Activated T-helper 2 cell treated with anti-CD3 and anti-CD28 coated beads, Interferon-gamma antibody, Interleukin-2, Interleukin-4, amounts not matched to agents 10 μg/mL and 5 μg/mL and 100 μg/mL, durations not matched to agents 14 hours and 24 hours and 36 hours (primary cell): ENCODE measurements at regions not wholly inside any gene's neighbourhood (a gene's known extent, or its start where the extent isn't known, plus 50 kb on each side); places are given as distances from the start of the nearest gene placed in this dataset.
"Not testable (repeated sequence)": the region's sequence is repeated elsewhere in the genome, so short reads cannot be mapped to it uniquely, and the experiment has no call there.

Experiments used
- DNase-seq: peaks from one replicate; pipeline ENCODE4 v3.0.0; 2021; ENCODE audit warnings: low spot score
- H3K27ac Mint-ChIP-seq: one replicate; pipeline ENCODE4 v1.8.0; 2021; ENCODE audit warnings: mixed read lengths
- H3K27me3 Mint-ChIP-seq: one replicate; pipeline ENCODE4 v1.8.0; 2021; ENCODE audit warnings: low read depth, mixed read lengths
- H3K36me3 Mint-ChIP-seq: one replicate; pipeline ENCODE4 v1.8.0; 2021; ENCODE audit warnings: low read depth, mixed read lengths
- H3K4me1 Mint-ChIP-seq: one replicate; pipeline ENCODE4 v1.8.0; 2021; ENCODE audit warnings: low read depth, mixed read lengths
- H3K4me3 Mint-ChIP-seq: one replicate; pipeline ENCODE4 v1.8.0; 2021; ENCODE audit warnings: low read depth, mild to moderate bottlenecking, moderate library complexity, mixed read lengths
- H3K9me3 Mint-ChIP-seq: one replicate; pipeline ENCODE4 v1.8.0; 2021; ENCODE audit warnings: mixed read lengths
- intact Hi-C: fragments of 100-400 bp; cut with micrococcal nuclease; formaldehyde crosslinking; loops from one replicate; pipeline ENCODE4 v1.15.1; 2023

DNA sequence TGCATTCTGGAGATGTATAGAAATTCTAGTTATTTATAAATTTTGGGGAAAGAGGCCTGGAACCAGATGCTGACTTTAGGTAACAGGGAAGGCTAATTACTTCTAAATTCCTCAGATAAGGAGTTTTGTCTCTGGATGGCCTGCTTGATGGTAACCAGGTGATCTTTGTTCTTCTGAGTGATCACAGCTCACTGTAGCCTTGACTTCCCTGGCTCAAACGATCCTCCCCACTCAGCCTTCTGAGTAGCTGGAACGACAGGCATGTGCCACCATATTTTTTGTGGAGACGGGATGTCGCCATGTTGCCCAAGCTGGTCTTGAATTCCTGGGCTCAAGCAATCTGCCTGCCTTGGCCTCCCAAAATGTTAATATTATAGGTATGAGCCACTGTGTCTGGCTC is 54.4 kb upstream of the MSH6 start:
- no peaks in the 10 kb centered on the region for H3K27me3 Mint-ChIP-seq
- no peak overlapping the region for H3K27ac Mint-ChIP-seq
- no peak for DNase-seq
- no peak overlapping the region for H3K4me3 Mint-ChIP-seq
- no peaks in the 10 kb centered on the region for H3K9me3 Mint-ChIP-seq
- intact Hi-C loops, result no loop called here
- no peaks in the 10 kb centered on the region for H3K36me3 Mint-ChIP-seq
- no peaks in the 10 kb centered on the region for H3K4me1 Mint-ChIP-seq

DNA sequence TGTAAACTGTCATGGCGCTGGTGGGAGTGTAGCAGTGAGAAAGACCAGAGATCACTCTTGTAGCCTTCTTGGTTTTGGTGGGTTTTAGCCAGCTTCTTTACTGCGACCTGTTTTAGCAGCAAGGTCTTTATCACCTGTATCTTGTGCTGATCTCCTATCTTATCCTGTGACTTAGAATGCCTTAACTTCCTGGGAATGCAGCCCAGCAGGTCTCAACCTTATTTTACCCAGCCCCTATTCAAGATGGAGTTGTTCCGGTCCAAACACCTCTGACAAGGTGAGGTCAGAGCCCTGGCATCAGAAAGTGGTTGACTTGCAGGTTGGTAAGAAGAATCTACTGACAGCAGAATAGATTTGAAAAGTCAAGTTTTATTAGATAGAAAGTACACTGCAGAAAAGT is 55.0 kb upstream of the MSH6 start:
- Mint-ChIP-seq H3K27me3 (no peaks in the 10 kb centered on the region), H3K36me3 (no peaks in the 10 kb centered on the region), H3K4me1 (no peaks in the 10 kb centered on the region), H3K9me3 (no peaks in the 10 kb centered on the region), H3K27ac (no peak overlapping the region), H3K4me3 (no peak overlapping the region)
- no peak for DNase-seq
- intact Hi-C loops, result no loop called here

DNA sequence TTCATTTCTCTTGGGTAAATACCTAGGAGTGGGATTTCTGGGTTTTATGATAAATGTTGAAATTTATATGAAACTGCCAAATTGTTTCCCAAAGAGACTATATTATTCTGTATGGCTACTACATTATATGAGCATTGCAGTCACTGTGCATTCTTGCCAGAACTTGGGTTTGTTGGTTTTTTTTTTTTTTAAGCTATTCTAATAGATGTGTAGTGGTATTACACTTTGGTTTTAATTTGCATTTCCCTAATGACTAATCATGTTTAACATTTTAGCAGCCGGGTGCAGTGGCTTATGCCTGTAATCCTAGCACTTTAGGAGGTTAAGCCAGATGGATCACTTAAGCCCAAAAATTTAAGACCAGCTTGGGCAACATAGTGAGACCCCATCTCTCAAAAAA is 56.0 kb upstream of the MSH6 start:
- DNase-seq, H3K36me3 Mint-ChIP-seq, H3K4me3 Mint-ChIP-seq, H3K27me3 Mint-ChIP-seq, intact Hi-C loops, H3K9me3 Mint-ChIP-seq, H3K4me1 Mint-ChIP-seq, H3K27ac Mint-ChIP-seq: not testable (repeated sequence)

DNA sequence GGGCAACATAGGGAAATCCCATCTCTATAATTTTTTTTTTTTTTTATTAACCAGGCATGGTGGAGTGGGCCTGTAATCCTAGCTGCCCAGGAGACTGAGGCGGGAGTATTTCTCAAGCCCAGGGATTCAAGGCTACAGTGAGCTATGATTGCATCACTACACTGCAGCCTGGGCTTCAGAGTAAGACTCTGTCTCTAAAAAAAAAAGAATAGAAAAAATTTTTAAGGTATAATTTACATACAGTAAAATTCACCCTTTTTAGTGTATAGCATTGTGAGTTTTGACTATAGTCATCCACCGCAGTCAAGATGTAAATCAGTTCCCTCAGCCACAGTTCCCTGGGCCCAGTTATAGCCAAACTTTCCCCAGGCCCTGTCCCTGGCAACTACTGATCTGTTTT is 57.1 kb upstream of the MSH6 start:
- no peaks in the 10 kb centered on the region for H3K9me3 Mint-ChIP-seq
- intact Hi-C loops, result no loop called here
- no peak overlapping the region for H3K27ac Mint-ChIP-seq
- no peaks in the 10 kb centered on the region for H3K36me3 Mint-ChIP-seq
- no peak for DNase-seq
- H3K4me3 Mint-ChIP-seq, result no peak overlapping the region
- no peaks in the 10 kb centered on the region for H3K27me3 Mint-ChIP-seq
- no peaks in the 10 kb centered on the region for H3K4me1 Mint-ChIP-seq

DNA sequence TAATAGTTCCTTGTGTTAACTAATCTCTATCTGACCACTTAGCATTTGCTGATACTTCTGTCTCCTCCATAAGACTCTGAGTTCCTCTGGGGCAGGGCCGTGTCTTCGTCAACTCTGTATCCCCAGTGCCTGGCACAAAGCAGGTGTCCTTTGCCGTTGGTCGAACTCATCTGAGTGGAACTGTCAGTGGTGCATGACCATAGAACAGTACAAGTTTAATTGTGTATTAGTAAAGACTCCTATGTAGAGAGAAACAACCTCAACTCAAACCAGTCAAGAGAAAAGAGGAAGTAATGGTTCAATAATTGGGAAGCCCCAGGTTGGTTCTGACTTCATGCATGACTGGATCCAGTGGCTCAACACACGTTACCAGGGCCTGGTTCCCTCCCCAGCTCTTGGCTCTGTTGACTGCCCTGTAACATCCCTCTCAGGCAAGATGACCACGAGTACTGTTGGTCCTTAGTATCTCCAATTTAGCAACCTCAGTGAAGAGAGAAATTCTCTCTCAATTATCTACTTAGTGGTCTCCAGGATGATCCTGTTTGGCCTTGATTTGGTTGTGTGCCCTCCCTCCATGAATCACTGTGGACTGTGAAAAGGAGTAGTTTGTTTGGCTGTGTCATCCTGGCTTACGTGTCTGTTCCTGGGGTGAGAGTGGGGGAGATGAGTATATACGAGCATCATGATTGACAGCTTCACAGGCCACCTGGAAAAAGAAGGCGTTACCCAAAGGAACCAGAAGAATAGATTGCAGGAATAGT is 58.5 kb upstream of the MSH6 start:
- Mint-ChIP-seq H3K27me3 (no peaks in the 10 kb centered on the region), H3K27ac (no peak overlapping the region), H3K4me3 (no peak overlapping the region), H3K9me3 (no peaks in the 10 kb centered on the region), H3K36me3 (no peaks in the 10 kb centered on the region), H3K4me1 (no peaks in the 10 kb centered on the region)
- intact Hi-C loops, result no loop called here
- no peak for DNase-seq

DNA sequence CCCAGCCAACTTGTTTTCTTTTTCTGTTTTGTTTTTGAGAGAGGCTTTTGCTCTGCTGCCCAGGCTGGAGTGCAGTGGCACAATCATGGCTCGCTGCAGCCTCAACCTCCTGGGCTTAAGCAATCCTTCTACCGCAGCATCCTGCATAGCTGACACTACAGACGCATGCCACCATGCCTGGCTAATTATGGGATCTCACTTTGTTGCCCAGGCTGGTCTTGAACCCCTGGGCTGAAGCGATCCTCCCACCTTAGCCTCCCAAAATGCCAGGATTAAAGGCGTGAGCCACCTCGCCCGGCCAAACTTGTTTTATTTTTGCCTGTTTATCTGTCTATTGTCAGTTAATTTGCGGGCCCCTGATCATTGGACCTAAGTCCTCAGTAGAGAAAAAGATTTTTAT is 61.6 kb upstream of the MSH6 start:
- no peak for DNase-seq
- Mint-ChIP-seq H3K9me3 (no peaks in the 10 kb centered on the region), H3K27ac (no peak overlapping the region), H3K36me3 (no peaks in the 10 kb centered on the region), H3K4me3 (no peak overlapping the region), H3K27me3 (no peaks in the 10 kb centered on the region), H3K4me1 (no peaks in the 10 kb centered on the region)
- intact Hi-C loops, result no loop called here

DNA sequence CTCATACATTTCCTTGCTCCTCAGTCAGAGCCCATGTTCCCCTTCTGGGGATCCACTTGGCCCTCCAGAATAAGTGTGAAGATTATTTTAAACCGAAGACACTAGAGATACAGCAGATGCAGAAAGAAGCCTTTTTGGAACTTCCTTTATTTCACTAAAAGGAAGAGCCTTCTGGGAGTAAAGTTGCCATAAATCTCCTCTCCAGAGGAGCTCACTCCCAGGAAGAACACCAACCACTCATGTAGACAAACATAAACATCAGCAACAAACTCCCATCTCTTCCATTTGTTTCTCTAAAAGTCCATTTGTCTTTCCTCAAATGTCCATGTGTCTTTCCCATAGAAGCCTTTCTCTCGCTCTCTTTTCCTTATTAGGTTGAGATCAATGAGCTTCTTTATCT is 62.4 kb upstream of the MSH6 start:
- no peak for DNase-seq
- H3K9me3 Mint-ChIP-seq, result no peaks in the 10 kb centered on the region
- intact Hi-C loops, result no loop called here
- no peaks in the 10 kb centered on the region for H3K4me1 Mint-ChIP-seq
- H3K4me3 Mint-ChIP-seq, result no peak overlapping the region
- H3K27ac Mint-ChIP-seq, result no peak overlapping the region
- no peaks in the 10 kb centered on the region for H3K27me3 Mint-ChIP-seq
- H3K36me3 Mint-ChIP-seq, result no peaks in the 10 kb centered on the region

DNA sequence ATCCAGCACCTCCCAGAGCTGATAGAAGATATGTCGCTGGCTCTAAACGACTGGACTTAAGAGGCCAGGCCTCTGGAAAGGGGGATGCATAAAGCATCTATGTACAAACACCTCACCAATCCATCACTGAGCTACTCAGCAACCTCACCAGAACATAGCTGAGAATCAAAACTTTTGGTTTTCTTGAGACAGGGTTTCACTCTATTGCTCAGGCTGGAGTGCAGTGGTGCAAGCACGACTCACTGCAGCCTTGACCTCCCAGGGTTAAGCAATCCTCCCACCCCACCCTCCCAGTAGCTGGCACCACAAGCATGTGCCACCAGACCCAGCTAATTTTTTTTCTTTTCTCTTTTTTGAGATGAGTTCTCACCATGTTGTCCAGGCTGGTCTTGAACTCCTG is 62.9 kb upstream of the MSH6 start:
- intact Hi-C loops, result no loop called here
- Mint-ChIP-seq H3K4me3 (no peak overlapping the region), H3K36me3 (no peaks in the 10 kb centered on the region), H3K27me3 (no peaks in the 10 kb centered on the region), H3K27ac (no peak overlapping the region), H3K9me3 (no peaks in the 10 kb centered on the region), H3K4me1 (no peaks in the 10 kb centered on the region)
- no peak for DNase-seq

DNA sequence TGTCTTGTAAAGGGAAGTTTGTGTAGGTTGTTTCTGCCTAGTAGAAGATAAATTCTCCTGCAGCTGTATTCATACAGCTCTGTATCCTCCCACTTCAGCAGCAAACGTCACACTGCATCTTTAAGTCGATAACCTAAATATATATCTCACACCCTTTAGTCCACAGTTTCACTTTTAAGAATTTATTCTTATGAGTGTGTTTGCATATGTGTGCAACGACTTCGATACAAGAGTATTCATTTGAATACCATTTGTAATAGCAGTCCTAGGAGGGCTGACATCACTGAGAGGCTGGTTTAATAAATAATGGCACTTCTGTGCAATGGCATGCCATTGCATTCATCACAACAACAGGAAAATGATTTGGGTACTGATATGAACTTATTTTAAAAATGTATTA is 63.8 kb upstream of the MSH6 start:
- Mint-ChIP-seq H3K4me3 (no peak overlapping the region), H3K27ac (no peak overlapping the region), H3K27me3 (no peaks in the 10 kb centered on the region), H3K4me1 (no peaks in the 10 kb centered on the region), H3K36me3 (no peaks in the 10 kb centered on the region), H3K9me3 (no peaks in the 10 kb centered on the region)
- intact Hi-C loops, result loop anchor here (10.0 kb wide), 1 partner anchor 46 kb away; no protein-coding TSS in a partner anchor
- DNase-seq, result no peak

DNA sequence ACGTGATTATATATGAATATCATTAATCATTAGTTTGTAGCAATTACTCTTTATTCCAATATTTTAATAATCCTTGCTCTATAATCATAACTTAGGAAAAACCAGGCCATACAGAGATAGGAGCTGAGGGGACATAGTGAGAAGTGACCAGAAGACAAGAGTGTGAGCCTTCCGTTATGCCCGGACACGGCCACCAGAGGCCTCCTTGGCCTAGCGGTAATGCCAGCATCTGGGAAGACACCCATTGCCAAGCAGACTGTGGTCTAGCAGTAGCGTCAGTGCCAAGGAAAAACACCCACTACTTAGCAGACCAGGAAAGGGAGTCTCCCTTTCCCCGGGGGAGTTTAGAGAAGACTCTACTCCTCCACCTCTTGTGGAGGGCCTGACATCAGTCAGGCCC is 66.6 kb upstream of the MSH6 start:
- not testable (repeated sequence) for H3K27me3 Mint-ChIP-seq, H3K27ac Mint-ChIP-seq, DNase-seq, H3K4me3 Mint-ChIP-seq, H3K9me3 Mint-ChIP-seq, H3K36me3 Mint-ChIP-seq, H3K4me1 Mint-ChIP-seq
- intact Hi-C loops, result loop anchor here (10.0 kb wide), 1 partner anchor 48 kb away; no protein-coding TSS in a partner anchor

DNA sequence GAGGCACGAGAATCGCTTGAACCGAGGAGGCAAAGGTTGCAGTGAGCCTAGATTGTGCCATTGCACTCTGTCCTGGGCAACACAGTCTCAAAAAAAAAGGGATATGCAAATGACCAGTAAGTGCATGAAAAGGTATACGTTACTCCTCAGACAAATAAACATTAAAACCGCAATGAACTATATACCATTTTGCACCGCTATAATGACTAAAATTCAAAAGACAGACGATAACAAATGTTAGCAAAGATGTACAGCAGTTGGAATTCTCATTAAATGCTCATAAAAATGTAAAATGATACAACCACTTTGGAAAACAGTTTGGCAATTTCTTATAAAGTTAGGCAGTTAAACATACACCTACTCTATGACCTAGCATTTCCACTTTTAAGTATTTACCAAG is 67.4 kb upstream of the MSH6 start:
- Mint-ChIP-seq H3K27me3 (no peaks in the 10 kb centered on the region), H3K36me3 (no peaks in the 10 kb centered on the region), H3K9me3 (no peaks in the 10 kb centered on the region), H3K27ac (no peak overlapping the region), H3K4me1 (no peaks in the 10 kb centered on the region), H3K4me3 (no peak overlapping the region)
- DNase-seq, result no peak
- intact Hi-C loops, result loop anchor here (10.0 kb wide), 1 partner anchor 49 kb away; no protein-coding TSS in a partner anchor

GRCh38 chr2:47708801-47709499 is 74.0 kb upstream of the MSH6 start:
- intact Hi-C loops, result no loop called here
- H3K4me1 Mint-ChIP-seq, result no peaks in the 10 kb centered on the region
- DNase-seq, result no peak
- no peak overlapping the region for H3K27ac Mint-ChIP-seq
- no peaks in the 10 kb centered on the region for H3K36me3 Mint-ChIP-seq
- no peak overlapping the region for H3K4me3 Mint-ChIP-seq
- no peaks in the 10 kb centered on the region for H3K27me3 Mint-ChIP-seq
- no peaks in the 10 kb centered on the region for H3K9me3 Mint-ChIP-seq

DNA sequence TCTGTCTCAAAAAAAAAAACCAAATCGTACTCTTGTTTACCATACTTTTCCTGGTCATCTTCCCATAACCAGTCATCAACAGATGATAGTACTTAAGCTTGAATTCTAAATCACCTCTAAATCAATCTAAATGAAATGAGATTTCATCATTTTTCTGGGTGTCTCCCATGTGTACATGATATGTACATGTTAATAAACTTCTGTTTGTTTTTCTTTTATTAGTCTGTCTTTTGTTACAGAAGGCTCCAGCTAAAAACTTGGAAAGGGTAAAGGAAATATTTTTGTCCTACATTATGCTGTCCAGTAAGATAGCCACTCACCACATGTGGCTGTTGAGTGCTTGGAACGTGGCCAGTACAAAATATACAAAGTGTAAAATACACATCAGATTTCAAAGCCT is 78.7 kb upstream of the MSH6 start:
- intact Hi-C loops, result no loop called here

More for the DNA sequence above, 78.7 kb upstream of the MSH6 start:
- Mint-ChIP-seq H3K36me3 (no peaks in the 10 kb centered on the region), H3K4me3 (no peak overlapping the region), H3K27me3 (no peaks in the 10 kb centered on the region), H3K4me1 (no peaks in the 10 kb centered on the region), H3K27ac (no peak overlapping the region), H3K9me3 (no peaks in the 10 kb centered on the region)
- DNase-seq, result no peak
